DMS79 treated with DMSO at 0.1 percent for 48 hours (cell line): ENCODE measurements at regions not wholly inside any gene's neighbourhood (a gene's known extent, or its start where the extent isn't known, plus 50 kb on each side); places are given as distances from the start of the nearest gene placed in this dataset.
"Not testable (repeated sequence)": the region's sequence is repeated elsewhere in the genome, so short reads cannot be mapped to it uniquely, and the experiment has no call there.

Experiments used
- DNase-seq: peaks from one replicate; lab custom pipeline; 2025; lab: John Stamatoyannopoulos, UW

GRCh38 chr12:4191642-4192041 lies 81.9 kb upstream of the CCND2 start:
- no peak for DNase-seq

GRCh38 chr12:4191149-4191548 lies 82.4 kb upstream of the CCND2 start:
- DNase-seq, result no peak

DNA sequence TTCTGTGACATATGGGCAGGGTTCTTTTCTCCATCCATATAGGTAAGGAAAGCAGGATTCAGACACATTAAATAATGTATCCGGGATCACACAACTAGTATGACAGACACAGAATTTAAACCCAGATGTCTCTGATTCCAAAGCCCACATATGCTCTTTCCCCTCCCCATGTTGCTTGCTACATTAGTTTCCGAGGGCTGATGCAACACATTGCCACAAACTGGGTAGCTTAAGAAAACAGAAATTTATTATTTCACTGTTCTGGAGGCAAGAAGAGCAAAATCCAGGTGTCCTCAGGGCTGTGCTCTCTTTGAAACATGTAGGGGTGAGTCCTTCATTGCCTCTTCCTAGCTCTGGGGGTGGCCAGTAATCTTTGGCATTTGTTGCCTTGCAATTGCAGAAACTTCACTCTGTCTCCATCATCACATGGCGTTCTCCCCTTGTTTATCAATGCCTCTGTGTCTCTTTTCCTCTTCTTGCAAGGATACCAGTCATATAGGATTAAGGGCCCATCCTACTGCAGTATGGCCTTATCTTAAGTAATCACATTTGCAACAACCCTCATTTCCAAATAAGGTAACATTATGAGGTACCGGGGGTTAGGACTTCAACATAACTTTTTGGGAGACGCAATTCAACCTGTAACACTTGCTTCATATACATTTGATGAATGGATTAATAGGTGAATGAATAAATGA lies 83.0 kb upstream of the CCND2 start:
- no peak for DNase-seq

DNA sequence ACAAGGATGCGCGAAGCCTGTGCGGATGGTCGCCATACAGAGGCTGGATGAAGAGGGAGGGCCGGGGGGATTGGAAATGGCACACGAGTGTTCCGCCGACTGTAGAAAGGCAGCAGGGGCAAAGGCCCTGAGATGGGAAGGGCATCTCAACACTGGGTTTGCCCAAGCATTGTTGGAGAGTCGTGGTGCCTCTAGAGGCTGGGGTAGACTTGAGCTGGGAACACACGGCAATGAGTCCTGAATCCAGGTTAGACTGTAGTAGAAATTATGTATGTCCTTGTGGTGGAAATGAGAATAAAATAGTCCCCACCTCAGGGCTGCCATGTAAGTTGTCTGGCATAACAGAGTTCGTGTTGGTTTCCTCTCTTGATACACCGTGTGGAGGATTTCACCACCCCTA lies 83.8 kb upstream of the CCND2 start:
- no peak for DNase-seq

DNA sequence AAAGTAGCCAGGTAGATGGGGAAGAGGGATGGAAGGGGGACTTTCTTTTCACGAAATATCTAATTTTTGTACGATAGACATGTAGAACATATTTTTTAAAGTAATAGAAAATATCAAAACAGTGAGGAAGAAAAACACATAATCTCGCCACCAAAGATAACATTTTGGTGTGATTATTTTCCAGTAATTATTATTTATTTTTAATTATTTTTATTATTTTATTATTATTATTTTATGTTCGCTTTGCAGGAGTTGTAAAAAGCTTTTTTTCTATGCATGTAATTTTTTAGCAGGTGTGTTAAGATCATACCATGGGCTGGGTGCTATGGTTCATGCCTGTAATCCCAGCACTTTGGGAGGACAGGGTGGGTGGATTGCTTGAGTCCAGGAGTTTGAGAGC lies 85.6 kb upstream of the CCND2 start:
- no peak for DNase-seq

- not testable (repeated sequence) for DNase-seq
Observed at GRCh38 chr12:4187315-4187714, 86.2 kb upstream of the CCND2 start.

GRCh38 chr12:4178424-4179170 lies 95.0 kb upstream of the CCND2 start:
- DNase-seq, result no peak

DNA sequence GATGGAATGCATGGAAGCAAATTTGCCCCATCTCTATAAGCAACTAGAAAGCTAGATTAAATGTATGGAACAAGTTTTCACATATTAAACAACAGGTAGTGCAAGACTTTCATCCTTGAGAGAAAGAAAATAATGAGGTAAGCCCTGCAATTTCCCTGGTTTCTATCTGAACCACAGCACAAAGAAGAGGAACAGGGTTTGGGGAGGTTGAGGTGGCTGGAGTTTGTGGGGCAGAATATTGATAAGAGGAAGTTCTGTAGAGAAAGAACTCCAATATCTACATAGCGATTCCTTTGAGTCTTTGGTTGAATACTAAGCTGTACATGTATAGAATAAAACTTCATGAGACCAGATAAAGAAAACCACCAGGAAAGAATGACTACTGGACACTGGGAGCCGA lies 96.3 kb upstream of the CCND2 start:
- no peak for DNase-seq

DNA sequence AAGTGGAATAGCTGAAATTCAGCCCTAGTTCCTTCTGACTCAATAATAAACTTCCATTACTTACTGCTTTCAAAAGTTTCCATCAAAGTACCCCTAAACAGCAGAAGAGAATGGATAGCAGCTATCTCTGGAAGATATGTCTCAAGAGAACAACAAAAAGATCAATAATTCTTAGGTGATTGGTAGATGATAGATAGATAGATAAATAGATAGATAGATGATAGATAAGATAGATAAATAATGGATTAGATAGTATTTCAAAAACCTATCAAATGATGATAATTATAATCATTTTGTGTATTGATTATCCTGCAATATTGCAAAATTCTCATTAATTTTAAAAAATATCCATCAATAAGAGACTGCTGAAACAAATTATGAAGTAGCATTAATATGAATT lies 97.4 kb upstream of the CCND2 start:
- no peak for DNase-seq

DNA sequence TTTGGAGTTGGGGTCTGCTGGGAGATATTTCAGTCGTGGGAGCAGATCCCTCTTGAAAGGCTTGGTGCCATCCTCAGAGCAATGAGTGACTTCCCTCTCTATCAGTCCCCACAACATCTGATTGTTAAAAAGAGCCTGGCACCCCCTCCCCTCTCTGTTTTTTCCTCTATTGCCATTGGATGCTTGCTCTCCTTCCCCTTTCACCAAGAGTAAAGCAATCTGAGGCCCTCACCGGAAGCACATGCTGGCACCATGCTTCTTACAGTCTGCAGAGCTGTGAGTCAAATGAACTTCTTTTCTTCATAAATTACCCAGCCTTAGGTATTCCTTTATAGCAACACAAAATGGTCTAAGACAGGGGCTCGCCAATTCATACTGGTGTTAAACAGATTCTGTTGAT lies 99.1 kb upstream of the CCND2 start:
- DNase-seq, result no peak

DNA sequence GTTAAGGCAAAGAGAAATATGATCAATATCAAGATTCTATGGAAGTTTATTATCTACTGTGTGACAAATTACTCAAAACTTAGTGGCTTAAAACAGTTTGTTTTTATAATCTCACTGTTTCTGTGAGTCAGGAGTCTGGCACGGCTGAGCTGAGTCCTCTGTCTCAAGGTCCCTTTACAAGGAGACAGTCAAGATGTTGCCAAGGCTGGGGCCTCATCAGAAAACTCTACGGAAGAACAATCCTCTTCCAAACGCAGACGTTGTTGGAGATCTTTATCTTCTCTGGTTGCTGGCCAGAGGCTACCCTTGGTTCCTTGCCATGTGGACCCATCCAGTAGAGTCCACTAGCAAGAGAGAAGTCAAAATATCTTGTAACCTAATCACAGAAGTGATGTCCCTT lies 100.6 kb upstream of the CCND2 start:
- DNase-seq, result no peak

DNA sequence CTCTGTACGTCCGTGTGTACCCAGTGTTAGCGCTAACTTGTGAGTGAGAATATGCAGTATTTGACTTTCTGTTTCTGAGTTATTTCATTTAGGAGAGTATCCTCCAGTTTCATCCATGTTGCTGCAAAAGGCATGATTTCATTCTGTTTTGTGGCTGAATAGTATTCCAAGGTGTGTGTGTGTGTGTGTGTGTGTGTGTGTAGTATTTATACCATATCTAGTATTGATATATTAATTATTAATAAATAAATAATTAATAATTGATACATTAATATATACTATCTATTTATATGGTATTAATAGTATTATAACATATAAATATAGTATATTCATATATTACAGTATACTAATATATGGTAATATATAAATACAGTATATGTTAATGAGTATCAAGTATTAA lies 101.8 kb upstream of the CCND2 start:
- DNase-seq, result no peak

- no peak for DNase-seq
Observed at GRCh38 chr12:4169959-4170358, 103.6 kb upstream of the CCND2 start.

DNA sequence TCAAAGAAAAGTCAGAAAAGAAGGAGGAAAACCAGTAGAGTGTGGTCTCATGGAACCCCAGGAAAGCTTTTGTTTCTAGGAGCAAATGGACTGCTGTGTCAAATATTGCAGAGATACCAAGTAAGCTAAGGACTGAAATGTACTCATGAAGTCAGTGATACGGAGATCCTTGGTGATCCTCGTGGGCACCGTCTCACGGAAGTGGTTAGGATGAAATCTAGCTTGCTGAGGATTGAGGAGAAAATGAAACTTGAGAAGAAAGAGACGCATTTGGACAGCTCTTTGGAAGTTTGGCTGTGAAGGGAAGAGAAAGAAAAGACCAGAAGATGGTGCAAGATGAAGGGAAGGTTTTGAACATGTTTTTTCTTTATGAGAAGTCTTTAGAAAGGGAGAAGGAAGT lies 104.0 kb upstream of the CCND2 start:
- no peak for DNase-seq

GRCh38 chr12:4168036-4168435 lies 105.5 kb upstream of the CCND2 start:
- DNase-seq, result no peak

DNA sequence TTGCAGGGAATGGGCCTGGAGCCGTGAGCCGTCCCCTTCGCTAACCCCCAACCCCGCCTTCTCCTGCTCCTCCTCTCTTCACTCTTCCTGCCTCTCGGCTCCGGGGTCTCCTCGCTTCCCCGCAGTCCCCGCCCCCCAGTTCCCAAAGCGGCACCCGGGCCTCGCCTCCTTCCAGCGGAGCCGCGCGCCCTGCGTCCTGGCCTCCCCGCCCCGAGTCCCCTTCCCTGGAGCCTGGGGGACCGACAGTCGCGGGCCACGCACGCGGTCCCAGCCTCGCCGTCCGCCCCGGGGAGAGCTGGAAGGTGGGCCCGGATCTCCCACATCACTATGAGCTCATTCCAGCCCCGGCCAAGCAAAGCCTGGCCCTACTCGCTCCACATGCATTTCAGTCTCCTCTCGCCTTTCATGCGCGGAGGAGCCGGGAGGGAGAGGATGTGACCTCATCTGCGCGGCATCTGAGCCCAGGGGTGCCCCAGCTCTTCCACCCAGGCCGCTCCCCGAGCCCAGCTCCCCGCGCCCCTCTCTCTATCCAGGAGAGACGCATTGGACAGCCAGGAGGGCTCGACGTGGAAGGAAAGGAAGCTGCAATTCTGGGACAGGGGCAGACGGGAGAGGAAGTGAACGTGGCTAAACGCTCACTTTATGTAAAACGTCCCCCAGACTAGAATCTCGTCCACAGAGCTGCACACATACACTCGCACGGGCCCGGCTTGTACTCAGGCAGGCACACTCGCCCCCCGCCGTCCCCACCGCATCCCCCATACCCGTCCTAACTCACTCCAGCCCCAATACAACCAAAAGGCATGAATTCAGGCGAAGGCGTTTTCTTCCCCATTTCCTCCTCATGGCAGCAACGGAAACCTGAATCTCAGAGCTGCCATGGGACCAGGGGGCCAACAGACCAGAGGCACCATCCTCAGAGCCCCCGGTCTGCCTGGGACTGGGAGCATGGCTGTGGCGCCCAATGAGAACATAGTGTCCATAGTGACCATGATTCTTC lies 108.7 kb upstream of the CCND2 start:
- no peak for DNase-seq

DNA sequence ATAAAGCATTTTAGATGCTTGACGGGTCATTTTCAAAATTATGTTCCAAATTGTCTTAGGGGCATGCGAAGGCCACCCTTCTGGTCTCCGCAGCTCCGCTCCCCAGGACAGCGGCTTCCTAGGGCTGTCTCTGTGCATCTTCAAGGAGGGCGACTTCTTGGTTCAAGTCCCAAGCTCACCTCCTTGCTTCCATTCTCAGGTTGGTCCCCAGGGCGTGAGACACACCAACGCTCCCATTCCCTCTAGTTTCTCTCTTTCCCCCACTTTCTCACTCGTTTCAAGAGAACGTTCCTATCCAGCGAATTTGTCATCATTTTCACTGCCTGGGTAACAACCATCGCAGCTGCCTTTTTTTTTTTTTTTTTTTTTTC lies 109.4 kb upstream of the CCND2 start:
- DNase-seq, result no peak

GRCh38 chr12:4161718-4162117 lies 111.8 kb upstream of the CCND2 start:
- no peak for DNase-seq

GRCh38 chr12:4160314-4161040 lies 113.1 kb upstream of the CCND2 start:
- no peak for DNase-seq

GRCh38 chr12:4159851-4160250 lies 113.7 kb upstream of the CCND2 start:
- DNase-seq, result no peak

DNA sequence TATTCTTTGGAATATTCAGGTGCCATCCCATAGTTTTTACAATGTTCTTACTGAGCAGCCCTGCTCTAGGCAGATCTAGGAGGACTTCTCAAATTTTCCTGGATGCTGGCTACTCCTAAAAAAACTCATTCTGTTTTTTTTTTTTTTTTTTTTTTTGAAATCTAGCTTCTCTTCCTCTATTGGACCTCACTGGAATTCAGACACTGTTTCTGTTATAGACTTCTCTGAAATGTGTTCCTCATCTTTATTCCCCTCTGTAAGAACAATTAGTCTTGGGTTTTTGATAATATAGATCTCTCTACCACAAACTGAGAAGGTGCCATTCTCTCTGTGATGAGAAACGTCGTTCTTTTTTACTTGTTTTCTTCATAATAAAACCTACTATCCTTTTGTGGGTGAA lies 115.3 kb upstream of the CCND2 start:
- no peak for DNase-seq

GRCh38 chr12:4157122-4157521 lies 116.4 kb upstream of the CCND2 start:
- no peak for DNase-seq
